K562 (cell line): ENCODE measurements at regions not wholly inside any gene's neighbourhood (a gene's known extent, or its start where the extent isn't known, plus 50 kb on each side); places are given as distances from the start of the nearest gene placed in this dataset.

Experiments
- ATAC-seq: fragments of 200-7000 bp; cut with Tn5 transposase; 3 replicates; pipeline ENCODE4 v1.9.1; 2020; ENCODE audit warnings: moderate library complexity
- BruUV-seq: library from RNA; stranded (reverse); fragments of 400-500 nt; replicated peaks from 2 replicates; lab custom pipeline; 2021; lab: Mats Ljungman, UMichigan
- CTCF ChIA-PET: fragments of 300-600 bp; formaldehyde crosslinking; extraction: SDS; loops from one replicate; lab custom pipeline; 2021; ENCODE audit warnings: low intra/inter-chr PET ratio; lab: Yijun Ruan, JAX
- POLR2A ChIA-PET: fragments of 300-600, 350-650 bp; sonication (Branson Sonifier 250); formaldehyde crosslinking; extraction: SDS; loops from one replicate; lab custom pipeline; 2021; ENCODE audit warnings: antibody characterized with exemption, inconsistent platforms; lab: Yijun Ruan, JAX
- DNase-seq, 4 experiments: peaks; one replicate each; pipeline versions ENCODE4 v3.0.0 to v3.0.0-alpha.2; 2011 to 2018; ENCODE audit warnings: low spot score in 3 of 4, mixed read lengths in 3 of 4; ENCODE audit errors: extremely low read depth in 1 of 4
- FAIRE-seq: peaks from 2 replicates; lab custom pipeline; 2011; peaks lifted over from hg19 to GRCh38; lab: Jason Lieb, UNC
- H2AFZ ChIP-seq: 2 replicates; pipeline ENCODE4 v1.6.0; 2011; ENCODE audit warnings: low read depth, low read length, control low read depth, inconsistent platforms
- H3K27ac ChIP-seq: fragments of 200-600 bp; 3 replicates; pipeline ENCODE4 v1.8.0; 2011; ENCODE audit warnings: low read depth, mild to moderate bottlenecking, control low read depth, inconsistent platforms, low read length, moderate library complexity, mixed read lengths; ENCODE audit errors: extremely low read depth
- H3K27me3 ChIP-seq, 2 experiments: fragments of 300-600 bp in 1 of 2; 2 replicates in 1 of 2; 3 replicates in 1 of 2; pipeline versions ENCODE4 v1.6.0 to v1.8.0; 2011; ENCODE audit warnings: inconsistent platforms in 2 of 2, low read length in 2 of 2, mild to moderate bottlenecking in 1 of 2, mixed read lengths in 1 of 2, moderate library complexity in 1 of 2; ENCODE audit not compliant: control insufficient read depth in 2 of 2, insufficient read depth in 2 of 2
- H3K36me3 ChIP-seq: fragments of 300-600 bp; 3 replicates; pipeline ENCODE4 v1.8.0; 2011; ENCODE audit warnings: mild to moderate bottlenecking, low read length, inconsistent platforms; ENCODE audit not compliant: control insufficient read depth, insufficient read depth
- H3K4me1 ChIP-seq, 2 experiments: fragments of 200-600 bp in 1 of 2; replicated peaks in 1 of 2; 2 replicates in 1 of 2; 3 replicates in 1 of 2; pipeline versions ENCODE4 v1.5.1 to v1.8.0; 2011; ENCODE audit warnings: inconsistent platforms in 2 of 2, low read length in 2 of 2, mild to moderate bottlenecking in 1 of 2, mixed read lengths in 1 of 2, moderate library complexity in 1 of 2; ENCODE audit not compliant: control insufficient read depth in 2 of 2, insufficient read depth in 2 of 2
- H3K4me2 ChIP-seq: 2 replicates; pipeline ENCODE4 v1.6.1; 2011; ENCODE audit warnings: low read length, control low read depth, inconsistent platforms, mixed read lengths; ENCODE audit not compliant: insufficient read depth
- H3K4me3 ChIP-seq: fragments of 200-600 bp; sonication (generic), shearing (Covaris generic); 2 replicates; pipeline ENCODE4 v1.5.1; 2016; ENCODE audit warnings: control low read depth, inconsistent platforms
- H3K79me2 ChIP-seq: fragments of 200-600 bp; 3 replicates; pipeline ENCODE4 v1.8.0; 2011; ENCODE audit warnings: low read length, inconsistent platforms; ENCODE audit not compliant: control insufficient read depth, insufficient read depth
- H3K9ac ChIP-seq, 2 experiments: 2 replicates each; pipeline versions ENCODE4 v1.6.0 to v1.6.1; 2011; ENCODE audit warnings: low read depth in 2 of 2, low read length in 2 of 2, control low read depth in 1 of 2, inconsistent platforms in 1 of 2, mild to moderate bottlenecking in 1 of 2, mixed read lengths in 1 of 2; ENCODE audit not compliant: insufficient read depth in 1 of 2
- H3K9me1 ChIP-seq: one replicate; pipeline ENCODE4 v1.6.0; 2011; ENCODE audit warnings: inconsistent platforms, mild to moderate bottlenecking, low read length, moderate library complexity; ENCODE audit not compliant: control insufficient read depth, insufficient read depth
- H3K9me3 ChIP-seq: replicated peaks from 2 replicates; pipeline ENCODE4 v1.5.1; 2011; ENCODE audit warnings: low read depth, low read length, inconsistent platforms; ENCODE audit not compliant: control insufficient read depth, insufficient read depth
- H4K20me1 ChIP-seq: replicated peaks from 2 replicates; pipeline ENCODE4 v1.6.1; 2011; ENCODE audit warnings: low read length, inconsistent platforms, mixed read lengths; ENCODE audit not compliant: control insufficient read depth, insufficient read depth
- ATF2 ChIP-seq: sonication (generic); formaldehyde crosslinking; IDR thresholded peaks from 2 replicates; pipeline ENCODE4 v1.8.1; 2022; ENCODE audit warnings: missing genetic modification reagents
- GATAD2A ChIP-seq: fragments of 450-650 bp; IDR thresholded peaks from 2 replicates; pipeline ENCODE4 v1.6.1; 2017
- HDAC1 ChIP-seq, 2 experiments: fragments of 450-650 bp; IDR thresholded peaks; 2 replicates each; pipeline ENCODE4 v1.6.1; 2016 to 2017; ENCODE audit warnings: inconsistent platforms in 1 of 2, mild to moderate bottlenecking in 1 of 2, moderate library complexity in 1 of 2
- KDM1A ChIP-seq, 2 experiments: fragments of 450-650 bp; IDR thresholded peaks; 2 replicates each; pipeline ENCODE4 v1.6.1; 2016; ENCODE audit warnings: mild to moderate bottlenecking in 2 of 2
- MAZ ChIP-seq, 2 experiments: fragments of 450-650 bp in 1 of 2; sonication (generic) in 1 of 2; formaldehyde crosslinking; IDR thresholded peaks in 1 of 2; conservative IDR thresholded peaks in 1 of 2; 2 replicates each; pipeline versions ENCODE4 v1.4.0 to v1.5.0; 2020; ENCODE audit warnings: mild to moderate bottlenecking in 1 of 2, missing genetic modification reagents in 1 of 2
- MTA1 ChIP-seq: fragments of 450-650 bp; IDR thresholded peaks from 2 replicates; pipeline ENCODE4 v1.6.1; 2017; ENCODE audit warnings: borderline replicate concordance
- RBM25 ChIP-seq: fragments of 200-400 bp; formaldehyde crosslinking; IDR thresholded peaks from 2 replicates; pipeline ENCODE4 v1.6.1; 2018; ENCODE audit warnings: low read length, low read depth, moderate library complexity; ENCODE audit not compliant: severe bottlenecking
- SRSF7 ChIP-seq: fragments of 200-400 bp; formaldehyde crosslinking; optimal IDR thresholded peaks from 2 replicates; pipeline ENCODE3; 2017; ENCODE audit warnings: mild to moderate bottlenecking, low read depth, low read length
- TAF1 ChIP-seq: IDR thresholded peaks from 2 replicates; pipeline ENCODE4 v1.6.1; 2011; ENCODE audit warnings: mild to moderate bottlenecking, low read length, moderate library complexity; ENCODE audit not compliant: insufficient read depth, control insufficient read depth, severe bottlenecking; ENCODE audit errors: extremely low read depth
- TEAD4 ChIP-seq, 2 experiments: sonication (generic) in 1 of 2; formaldehyde crosslinking in 1 of 2; IDR thresholded peaks; 2 replicates each; pipeline versions ENCODE4 v1.6.1 to v1.8.0; 2012 to 2022; ENCODE audit warnings: borderline replicate concordance in 1 of 2, inconsistent platforms in 1 of 2, low read length in 1 of 2, mild to moderate bottlenecking in 1 of 2, missing genetic modification reagents in 1 of 2
- WHSC1 ChIP-seq: IDR thresholded peaks from one replicate; pipeline ENCODE4 v1.6.1; 2012; ENCODE audit warnings: low read length, control low read depth, inconsistent platforms
- ZBTB9 ChIP-seq: fragments of 450-650 bp; formaldehyde crosslinking; IDR thresholded peaks from 2 replicates; pipeline ENCODE4 v1.4.0; 2020; ENCODE audit warnings: mild to moderate bottlenecking, moderate library complexity
- ZNF274 ChIP-seq: IDR thresholded peaks from 2 replicates; pipeline ENCODE4 v1.6.1; 2011; ENCODE audit warnings: low read depth, mild to moderate bottlenecking, low read length, moderate library complexity, borderline replicate concordance
- ZNF41 ChIP-seq: fragments of 250-450 bp; sonication (Bioruptor Pico); conservative IDR thresholded peaks from 2 replicates; pipeline ENCODE4 v1.4.0; 2020; ENCODE audit warnings: mild to moderate bottlenecking
- ZNF518B ChIP-seq: fragments of 250-450 bp; sonication (Bioruptor Pico); IDR thresholded peaks from 2 replicates; pipeline ENCODE4 v1.5.0; 2021; ENCODE audit warnings: mild to moderate bottlenecking, moderate library complexity
- ZNF589 ChIP-seq: fragments of 200-800 bp; sonication (Bioruptor generic); IDR thresholded peaks from 2 replicates; pipeline ENCODE4 v1.6.1; 2016; ENCODE audit warnings: low read depth, missing genetic modification characterization, missing compliant biosample characterization
- ZNF668 ChIP-seq: fragments of 250-450 bp; sonication (Bioruptor Pico); IDR thresholded peaks from 2 replicates; pipeline ENCODE4 v1.8.0; 2022; ENCODE audit warnings: mild to moderate bottlenecking, inconsistent platforms
- ZNF696 ChIP-seq: fragments of 250-450 bp; sonication (Bioruptor Pico); conservative IDR thresholded peaks from 2 replicates; pipeline ENCODE4 v1.4.0; 2020; ENCODE audit warnings: mild to moderate bottlenecking, moderate library complexity
- WGBS: fragments of 100-300 bp; shearing (Covaris generic); methylation state at CpG from one replicate; pipeline ENCODE4 v1.1.6; 2016; ENCODE audit warnings: low coverage, mixed read lengths; ENCODE audit not compliant: insufficient coverage; ENCODE audit errors: missing lambda C conversion rate; 5-methylcytosine and 5-hydroxymethylcytosine counted together
- in situ Hi-C: fragments of 300-500 bp; cut with MboI; formaldehyde crosslinking; loops from 4 replicates; pipeline ENCODE4 v1.15.0; 2018; ENCODE audit warnings: inconsistent platforms, mixed read lengths
- intact Hi-C: fragments of 100-400 bp; cut with micrococcal nuclease; formaldehyde crosslinking; loops from 2 replicates; pipeline ENCODE4 v1.14.2; 2022

- Histone ChIP-seq H3K9ac (no peak overlapping the region), H3K9me1 (no peaks in the 10 kb centered on the region), H3K4me2 (no peak overlapping the region), H2AFZ (no peak overlapping the region), H3K79me2 (no peaks in the 10 kb centered on the region), H3K4me3 (no peak overlapping the region), H3K27ac (no peak overlapping the region), H3K9me3 (no peaks in the 10 kb centered on the region), H4K20me1 (no peaks in the 10 kb centered on the region), H3K27me3 (peaks cover 0 to 4% of the 10 kb centered on the region in 2 experiments; a peak in 1 of 5 replicates), H3K36me3 (no peaks in the 10 kb centered on the region), H3K4me1 (no peaks in the 10 kb centered on the region)
- FAIRE-seq (no peak), DNase-seq (no peak), ATAC-seq (no peak)
- POLR2A ChIA-PET: no interaction called here
- WGBS: 0% methylated on average over 2 of the region's 2 CpGs
- TF ChIP-seq TAF1: no peak
- no peak for TF ChIP-seq MTA1
- no peak for TF ChIP-seq SRSF7
- no peak for TF ChIP-seq ZNF274
- no peak for TF ChIP-seq MAZ (CRISPR knock-in tag; conservative IDR thresholded peaks at IDR 0.05 in 1 of 2, IDR thresholded peaks at IDR 0.05 in 1 of 2)
- no peak for TF ChIP-seq ZNF589 (CRISPR knock-in tag)
- TF ChIP-seq HDAC1 (IDR thresholded peaks at IDR 0.05): no peak
- TF ChIP-seq ZBTB9 (CRISPR knock-in tag): no peak
- no peak for TF ChIP-seq KDM1A (IDR thresholded peaks at IDR 0.05)
- no peak for TF ChIP-seq ATF2 (CRISPR knock-in tag)
- no peak for TF ChIP-seq RBM25
- no peak for TF ChIP-seq ZNF668
- no peak for TF ChIP-seq TEAD4 (IDR thresholded peaks at IDR 0.05; ENCODE audit: low read length)
- no peak for TF ChIP-seq TEAD4 (CRISPR knock-in tag; IDR thresholded peaks at IDR 0.05; ENCODE audit: borderline replicate concordance)
- no peak for TF ChIP-seq GATAD2A
- TF ChIP-seq ZNF696: no peak
- no peak for TF ChIP-seq ZNF41 (CRISPR knock-in tag)
- TF ChIP-seq ZNF518B (CRISPR knock-in tag): no peak
- no peak for TF ChIP-seq WHSC1
- intact Hi-C loops: no loop called here
- BruUV-seq: no TSS peak
- CTCF ChIA-PET: no interaction called here
- in situ Hi-C loops: no loop called here
Measured at GRCh38 chr1:56411021-56411420, 168.3 kb downstream of the PLPP3 start.
